Hindlimb muscle (tissue), 1 donor: ENCODE measurements at regions not wholly inside any gene's neighbourhood (a gene's known extent, or its start where the extent isn't known, plus 50 kb on each side); places are given as distances from the start of the nearest gene placed in this dataset.

Experiments
- DNase-seq: peaks from one replicate; pipeline ENCODE4 v3.0.0-alpha.2; 2013

GRCh38 chr15:95520922-95521321, 809.6 kb upstream of the NR2F2 start:
- no peak for DNase-seq

GRCh38 chr15:95522533-95522932, 808.0 kb upstream of the NR2F2 start:
- DNase-seq: no peak

GRCh38 chr15:95528920-95529319, 801.6 kb upstream of the NR2F2 start:
- no peak for DNase-seq

- no peak for DNase-seq
Observed at GRCh38 chr15:95536638-95537037, 793.9 kb upstream of the NR2F2 start.

- no peak for DNase-seq
Observed at GRCh38 chr15:95538693-95539092, 791.8 kb upstream of the NR2F2 start.

- no peak for DNase-seq
Observed at GRCh38 chr15:95541301-95541700, 789.2 kb upstream of the NR2F2 start.

GRCh38 chr15:95549168-95549738, 781.2 kb upstream of the NR2F2 start:
- no peak for DNase-seq

- DNase-seq: no peak
Observed at GRCh38 chr15:95550702-95551101, 779.8 kb upstream of the NR2F2 start.

- DNase-seq: no peak
Observed at GRCh38 chr15:95556225-95556624, 774.3 kb upstream of the NR2F2 start.

- DNase-seq: no peak
Observed at GRCh38 chr15:95556866-95557225, 773.7 kb upstream of the NR2F2 start.

- no peak for DNase-seq
Observed at GRCh38 chr15:95557226-95558046, 773.1 kb upstream of the NR2F2 start.

GRCh38 chr15:95558131-95558530, 772.4 kb upstream of the NR2F2 start:
- no peak for DNase-seq

GRCh38 chr15:95558916-95559315, 771.6 kb upstream of the NR2F2 start:
- DNase-seq: no peak

- DNase-seq: no peak
Observed at GRCh38 chr15:95559875-95560394, 770.6 kb upstream of the NR2F2 start.

GRCh38 chr15:95561463-95561862, 769.0 kb upstream of the NR2F2 start:
- no peak for DNase-seq

GRCh38 chr15:95563634-95564033, 766.9 kb upstream of the NR2F2 start:
- no peak for DNase-seq

- no peak for DNase-seq
Observed at GRCh38 chr15:95565016-95565600, 765.4 kb upstream of the NR2F2 start.

- DNase-seq: no peak
Observed at GRCh38 chr15:95565690-95566089, 764.8 kb upstream of the NR2F2 start.

- no peak for DNase-seq
Observed at GRCh38 chr15:95567686-95568085, 762.8 kb upstream of the NR2F2 start.

- no peak for DNase-seq
Observed at GRCh38 chr15:95574053-95574452, 756.4 kb upstream of the NR2F2 start.

- no peak for DNase-seq
Observed at GRCh38 chr15:95577927-95578326, 752.6 kb upstream of the NR2F2 start.

GRCh38 chr15:95580121-95580520, 750.4 kb upstream of the NR2F2 start:
- DNase-seq: no peak

GRCh38 chr15:95581595-95581994, 748.9 kb upstream of the NR2F2 start:
- no peak for DNase-seq

- DNase-seq: no peak
Observed at GRCh38 chr15:95584088-95584487, 746.4 kb upstream of the NR2F2 start.
